ENCODE measurements at regions not wholly inside any gene's neighbourhood (a gene's known extent, or its start where the extent isn't known, plus 50 kb on each side); places are given as distances from the start of the nearest gene placed in this dataset.

- H3K9me3 ChIP-seq (ENCODE audit: control insufficient read depth in 2 of 2, insufficient read depth in 1 of 2, low read depth in 1 of 2, low read length in 1 of 2): no peaks in the 10 kb centered on the region
- H3K36me3 ChIP-seq (ENCODE audit: control insufficient read depth in 3 of 3, insufficient read depth in 2 of 3, low read depth in 1 of 3, low read length in 3 of 3): no peaks in the 10 kb centered on the region
- no peaks in the 10 kb centered on the region for H3K4me1 ChIP-seq (ENCODE audit: control insufficient read depth in 3 of 3, insufficient read depth in 2 of 3, low read depth in 1 of 3, low read length in 2 of 3)
- FAIRE-seq (no peak), DNase-seq (no peak)
- H3K27ac ChIP-seq (ENCODE audit: low read depth in 1 of 3, low read length in 2 of 3): no peak overlapping the region
- H3K27me3 ChIP-seq (ENCODE audit: control insufficient read depth in 3 of 3, insufficient read depth in 3 of 3, low read length in 3 of 3): no peaks in the 10 kb centered on the region
- no peak overlapping the region for H3K4me3 ChIP-seq (ENCODE audit: low read depth in 1 of 3, low read length in 3 of 3)
- WGBS, 3 donors: 71 to 76% (median 72%) methylated on average over 5 of the region's 5 CpGs
These were observed 220.9 kb upstream of the CDC14C start for GRCh38 chr7:48703466-48703865.

- DNase-seq (no peak), FAIRE-seq (no peak)
- Histone ChIP-seq H3K27ac (ENCODE audit: low read depth in 1 of 3, low read length in 2 of 3) (no peak overlapping the region), H3K27me3 (ENCODE audit: control insufficient read depth in 3 of 3, insufficient read depth in 3 of 3, low read length in 3 of 3) (no peaks in the 10 kb centered on the region), H3K4me3 (ENCODE audit: low read depth in 1 of 3, low read length in 3 of 3) (no peak overlapping the region), H3K4me1 (ENCODE audit: control insufficient read depth in 3 of 3, insufficient read depth in 2 of 3, low read depth in 1 of 3, low read length in 2 of 3) (no peaks in the 10 kb centered on the region), H3K36me3 (ENCODE audit: control insufficient read depth in 3 of 3, insufficient read depth in 2 of 3, low read depth in 1 of 3, low read length in 3 of 3) (no peaks in the 10 kb centered on the region), H3K9me3 (ENCODE audit: control insufficient read depth in 2 of 2, insufficient read depth in 1 of 2, low read depth in 1 of 2, low read length in 1 of 2) (no peaks in the 10 kb centered on the region)
- 76 to 89% (median 77%) methylated on average over 4 of the region's 4 CpGs for WGBS, 3 donors
These were observed 216.2 kb upstream of the CDC14C start for GRCh38 chr7:48708122-48708521.

- no peak for FAIRE-seq
These were observed 215.7 kb upstream of the CDC14C start for GRCh38 chr7:48708635-48709034.

GRCh38 chr7:48710995-48711394 is 213.4 kb upstream of the CDC14C start:
- FAIRE-seq: no peak
- no peak for DNase-seq
- WGBS, 3 donors: 57 to 82% (median 66%) methylated on average over 2 of the region's 2 CpGs
- H3K36me3 ChIP-seq (ENCODE audit: control insufficient read depth in 3 of 3, insufficient read depth in 2 of 3, low read depth in 1 of 3, low read length in 3 of 3): no peaks in the 10 kb centered on the region
- H3K27me3 ChIP-seq (ENCODE audit: control insufficient read depth in 3 of 3, insufficient read depth in 3 of 3, low read length in 3 of 3): no peaks in the 10 kb centered on the region
- no peak overlapping the region for H3K27ac ChIP-seq (ENCODE audit: low read depth in 1 of 3, low read length in 2 of 3)
- no peaks in the 10 kb centered on the region for H3K4me1 ChIP-seq (ENCODE audit: control insufficient read depth in 3 of 3, insufficient read depth in 2 of 3, low read depth in 1 of 3, low read length in 2 of 3)
- no peak overlapping the region for H3K4me3 ChIP-seq (ENCODE audit: low read depth in 1 of 3, low read length in 3 of 3)
- H3K9me3 ChIP-seq (ENCODE audit: control insufficient read depth in 2 of 2, insufficient read depth in 1 of 2, low read depth in 1 of 2, low read length in 1 of 2): no peaks in the 10 kb centered on the region

More at GRCh38 chr7:48708635-48709034, 215.7 kb upstream of the CDC14C start:
- DNase-seq: no peak
- Histone ChIP-seq H3K4me1 (ENCODE audit: control insufficient read depth in 3 of 3, insufficient read depth in 2 of 3, low read depth in 1 of 3, low read length in 2 of 3) (no peaks in the 10 kb centered on the region), H3K27ac (ENCODE audit: low read depth in 1 of 3, low read length in 2 of 3) (no peak overlapping the region), H3K27me3 (ENCODE audit: control insufficient read depth in 3 of 3, insufficient read depth in 3 of 3, low read length in 3 of 3) (no peaks in the 10 kb centered on the region), H3K36me3 (ENCODE audit: control insufficient read depth in 3 of 3, insufficient read depth in 2 of 3, low read depth in 1 of 3, low read length in 3 of 3) (no peaks in the 10 kb centered on the region), H3K4me3 (ENCODE audit: low read depth in 1 of 3, low read length in 3 of 3) (no peak overlapping the region), H3K9me3 (ENCODE audit: control insufficient read depth in 2 of 2, insufficient read depth in 1 of 2, low read depth in 1 of 2, low read length in 1 of 2) (no peaks in the 10 kb centered on the region)
- WGBS, 3 donors: 44 to 51% (median 46%) methylated on average over 7 of the region's 7 CpGs

- DNase-seq: no peak
- WGBS, 3 donors: 55 to 81% (median 60%) methylated on average over 2 of the region's 2 CpGs
- Histone ChIP-seq H3K27ac (ENCODE audit: low read depth in 1 of 3, low read length in 2 of 3) (no peak overlapping the region), H3K27me3 (ENCODE audit: control insufficient read depth in 3 of 3, insufficient read depth in 3 of 3, low read length in 3 of 3) (no peaks in the 10 kb centered on the region), H3K4me3 (ENCODE audit: low read depth in 1 of 3, low read length in 3 of 3) (no peak overlapping the region), H3K9me3 (ENCODE audit: control insufficient read depth in 2 of 2, insufficient read depth in 1 of 2, low read depth in 1 of 2, low read length in 1 of 2) (no peaks in the 10 kb centered on the region), H3K36me3 (ENCODE audit: control insufficient read depth in 3 of 3, insufficient read depth in 2 of 3, low read depth in 1 of 3, low read length in 3 of 3) (no peaks in the 10 kb centered on the region), H3K4me1 (ENCODE audit: control insufficient read depth in 3 of 3, insufficient read depth in 2 of 3, low read depth in 1 of 3, low read length in 2 of 3) (no peaks in the 10 kb centered on the region)
- peak; percentile 99 for FAIRE-seq
These were observed 205.5 kb upstream of the CDC14C start for GRCh38 chr7:48718731-48719378.

GRCh38 chr7:48728799-48729198 is 195.5 kb upstream of the CDC14C start:
- DNase-seq: no peak
- no peaks in the 10 kb centered on the region for H3K36me3 ChIP-seq (ENCODE audit: control insufficient read depth in 3 of 3, insufficient read depth in 2 of 3, low read depth in 1 of 3, low read length in 3 of 3)
- no peak overlapping the region for H3K4me3 ChIP-seq (ENCODE audit: low read depth in 1 of 3, low read length in 3 of 3)
- no peaks in the 10 kb centered on the region for H3K27me3 ChIP-seq (ENCODE audit: control insufficient read depth in 3 of 3, insufficient read depth in 3 of 3, low read length in 3 of 3)
- H3K4me1 ChIP-seq (ENCODE audit: control insufficient read depth in 3 of 3, insufficient read depth in 2 of 3, low read depth in 1 of 3, low read length in 2 of 3): no peaks in the 10 kb centered on the region
- H3K27ac ChIP-seq (ENCODE audit: low read depth in 1 of 3, low read length in 2 of 3): no peak overlapping the region
- H3K9me3 ChIP-seq (ENCODE audit: control insufficient read depth in 2 of 2, insufficient read depth in 1 of 2, low read depth in 1 of 2, low read length in 1 of 2): no peaks in the 10 kb centered on the region
- 72 to 82% (median 74%) methylated on average over 3 of the region's 3 CpGs for WGBS, 3 donors
- FAIRE-seq: no peak

GRCh38 chr7:48734695-48735406 is 189.5 kb upstream of the CDC14C start:
- Histone ChIP-seq H3K27ac (ENCODE audit: low read depth in 1 of 3, low read length in 2 of 3) (no peak overlapping the region), H3K4me1 (ENCODE audit: control insufficient read depth in 3 of 3, insufficient read depth in 2 of 3, low read depth in 1 of 3, low read length in 2 of 3) (no peaks in the 10 kb centered on the region), H3K9me3 (ENCODE audit: control insufficient read depth in 2 of 2, insufficient read depth in 1 of 2, low read depth in 1 of 2, low read length in 1 of 2) (peaks cover 0 to 17% of the 10 kb centered on the region in 2 donors), H3K27me3 (ENCODE audit: control insufficient read depth in 3 of 3, insufficient read depth in 3 of 3, low read length in 3 of 3) (no peaks in the 10 kb centered on the region), H3K36me3 (ENCODE audit: control insufficient read depth in 3 of 3, insufficient read depth in 2 of 3, low read depth in 1 of 3, low read length in 3 of 3) (no peaks in the 10 kb centered on the region), H3K4me3 (ENCODE audit: low read depth in 1 of 3, low read length in 3 of 3) (no peak overlapping the region)
- DNase-seq (no peak), FAIRE-seq (no peak)
- 62 to 71% (median 62%) methylated on average over 4 of the region's 4 CpGs for WGBS, 3 donors

- 44 to 54% (median 53%) methylated on average over 1 of the region's 1 CpG for WGBS, 3 donors
These were observed 182.8 kb upstream of the CDC14C start for GRCh38 chr7:48741545-48741944.

More at GRCh38 chr7:48741545-48741944, 182.8 kb upstream of the CDC14C start:
- DNase-seq (no peak), FAIRE-seq (no peak)
- Histone ChIP-seq H3K27me3 (ENCODE audit: control insufficient read depth in 3 of 3, insufficient read depth in 3 of 3, low read length in 3 of 3) (no peaks in the 10 kb centered on the region), H3K27ac (ENCODE audit: low read depth in 1 of 3, low read length in 2 of 3) (no peak overlapping the region), H3K9me3 (ENCODE audit: control insufficient read depth in 2 of 2, insufficient read depth in 1 of 2, low read depth in 1 of 2, low read length in 1 of 2) (peaks cover 0 to 18% of the 10 kb centered on the region in 2 donors), H3K4me1 (ENCODE audit: control insufficient read depth in 3 of 3, insufficient read depth in 2 of 3, low read depth in 1 of 3, low read length in 2 of 3) (no peaks in the 10 kb centered on the region), H3K4me3 (ENCODE audit: low read depth in 1 of 3, low read length in 3 of 3) (no peak overlapping the region), H3K36me3 (ENCODE audit: control insufficient read depth in 3 of 3, insufficient read depth in 2 of 3, low read depth in 1 of 3, low read length in 3 of 3) (no peaks in the 10 kb centered on the region)

Data from small intestine (tissue), 7 donors.